ENCODE measurements at regions not wholly inside any gene's neighbourhood (a gene's known extent, or its start where the extent isn't known, plus 50 kb on each side); places are given as distances from the start of the nearest gene placed in this dataset.

- DNase-seq, result no peak
These were observed 327.6 kb upstream of the ZEB2 start for GRCh38 chr2:144847347-144848080.

- no peak for DNase-seq
These were observed 316.9 kb upstream of the ZEB2 start for GRCh38 chr2:144836635-144837350.

GRCh38 chr2:144835634-144836350 is 315.9 kb upstream of the ZEB2 start:
- DNase-seq, result peak; percentile 35

- DNase-seq, result peak; percentile 77
These were observed 315.2 kb upstream of the ZEB2 start for GRCh38 chr2:144834998-144835633.

- no peak for DNase-seq
These were observed 314.4 kb upstream of the ZEB2 start for GRCh38 chr2:144834363-144834762.

GRCh38 chr2:144833075-144833637 is 313.2 kb upstream of the ZEB2 start:
- DNase-seq, result no peak

- no peak for DNase-seq
These were observed 312.1 kb upstream of the ZEB2 start for GRCh38 chr2:144832048-144832447.

- DNase-seq, result no peak
These were observed 310.6 kb upstream of the ZEB2 start for GRCh38 chr2:144830543-144830942.

GRCh38 chr2:144827404-144827803 is 307.5 kb upstream of the ZEB2 start:
- no peak for DNase-seq

- no peak for DNase-seq
These were observed 306.2 kb upstream of the ZEB2 start for GRCh38 chr2:144826105-144826504.

GRCh38 chr2:144825331-144826020 is 305.6 kb upstream of the ZEB2 start:
- DNase-seq, result no peak

GRCh38 chr2:144824306-144825080 is 304.6 kb upstream of the ZEB2 start:
- DNase-seq, result no peak

GRCh38 chr2:144822966-144823365 is 303.0 kb upstream of the ZEB2 start:
- no peak for DNase-seq

- DNase-seq, result no peak
These were observed 292.4 kb upstream of the ZEB2 start for GRCh38 chr2:144812288-144812687.

- DNase-seq, result no peak
These were observed 281.8 kb upstream of the ZEB2 start for GRCh38 chr2:144801766-144802165.

GRCh38 chr2:144801325-144801724 is 281.4 kb upstream of the ZEB2 start:
- no peak for DNase-seq

GRCh38 chr2:144798989-144799388 is 279.1 kb upstream of the ZEB2 start:
- no peak for DNase-seq

- DNase-seq, result no peak
These were observed 278.1 kb upstream of the ZEB2 start for GRCh38 chr2:144798034-144798433.

- DNase-seq, result no peak
These were observed 277.0 kb upstream of the ZEB2 start for GRCh38 chr2:144796936-144797335.

GRCh38 chr2:144796164-144796563 is 276.2 kb upstream of the ZEB2 start:
- no peak for DNase-seq

GRCh38 chr2:144785253-144785652 is 265.3 kb upstream of the ZEB2 start:
- no peak for DNase-seq

- DNase-seq, result no peak
These were observed 261.1 kb upstream of the ZEB2 start for GRCh38 chr2:144780983-144781382.
